HL-60 (cell line): ENCODE measurements at regions not wholly inside any gene's neighbourhood (a gene's known extent, or its start where the extent isn't known, plus 50 kb on each side); places are given as distances from the start of the nearest gene placed in this dataset.

Source experiments
- CTCF ChIP-seq: IDR thresholded peaks from one replicate; pipeline ENCODE4 v1.5.1; 2011; ENCODE audit warnings: low read length, control low read depth, inconsistent platforms; ENCODE audit not compliant: insufficient read depth
- POLR2AphosphoS5 ChIP-seq: IDR thresholded peaks from 2 replicates; pipeline ENCODE4 v1.6.1; 2012; ENCODE audit warnings: low read depth
- REST ChIP-seq: IDR thresholded peaks from 2 replicates; pipeline ENCODE4 v1.6.1; 2012; ENCODE audit warnings: low read depth; ENCODE audit not compliant: insufficient replicate concordance

- TF ChIP-seq CTCF (no peak), POLR2AphosphoS5 (no peak), REST (no peak)
These were observed 94.6 kb upstream of the KLF4 start for GRCh38 chr9:107584186-107584585.
